Lung microvascular endothelial cell (primary cell): ENCODE measurements at regions not wholly inside any gene's neighbourhood (a gene's known extent, or its start where the extent isn't known, plus 50 kb on each side); places are given as distances from the start of the nearest gene placed in this dataset.

Experiments
- DNase-seq, 2 donors: peaks; one replicate each; pipeline versions ENCODE4 v3.0.0 to v3.0.0-alpha.2; 2010; ENCODE audit warnings: low read depth in 2 of 2

- no peak for DNase-seq
Observed at GRCh38 chr9:79969393-79970145, 397.8 kb downstream of the TLE4 start.

GRCh38 chr9:79968533-79968932, 396.8 kb downstream of the TLE4 start:
- DNase-seq, result no peak

GRCh38 chr9:79962836-79963235, 391.1 kb downstream of the TLE4 start:
- no peak for DNase-seq

- DNase-seq, result no peak
Observed at GRCh38 chr9:79962150-79962549, 390.4 kb downstream of the TLE4 start.

GRCh38 chr9:79955300-79955699, 383.5 kb downstream of the TLE4 start:
- no peak for DNase-seq

GRCh38 chr9:79953908-79954307, 382.1 kb downstream of the TLE4 start:
- DNase-seq, result no peak

GRCh38 chr9:79952401-79952800, 380.6 kb downstream of the TLE4 start:
- DNase-seq, result no peak

GRCh38 chr9:79946712-79947111, 374.9 kb downstream of the TLE4 start:
- no peak for DNase-seq

DNA sequence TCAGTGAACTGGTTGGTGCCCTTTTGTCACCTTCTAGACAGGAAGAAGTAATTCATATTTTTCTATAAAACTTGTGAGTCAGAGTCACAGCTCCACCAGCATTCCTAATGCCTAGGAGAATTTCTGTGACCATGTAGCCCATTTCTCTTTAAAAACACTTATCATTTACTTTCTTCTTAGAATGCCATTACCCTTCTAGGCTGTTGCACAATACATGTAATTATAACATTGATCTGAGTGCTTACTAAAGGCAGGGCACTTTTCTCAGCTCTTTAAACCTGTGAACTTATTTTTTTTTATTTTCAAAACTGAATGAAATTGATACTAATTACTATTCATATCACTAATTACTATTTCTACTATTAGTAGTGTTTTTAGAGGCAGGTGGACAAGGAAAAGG, 373.7 kb downstream of the TLE4 start:
- DNase-seq, result no peak

GRCh38 chr9:79945016-79945415, 373.3 kb downstream of the TLE4 start:
- DNase-seq, result no peak

DNA sequence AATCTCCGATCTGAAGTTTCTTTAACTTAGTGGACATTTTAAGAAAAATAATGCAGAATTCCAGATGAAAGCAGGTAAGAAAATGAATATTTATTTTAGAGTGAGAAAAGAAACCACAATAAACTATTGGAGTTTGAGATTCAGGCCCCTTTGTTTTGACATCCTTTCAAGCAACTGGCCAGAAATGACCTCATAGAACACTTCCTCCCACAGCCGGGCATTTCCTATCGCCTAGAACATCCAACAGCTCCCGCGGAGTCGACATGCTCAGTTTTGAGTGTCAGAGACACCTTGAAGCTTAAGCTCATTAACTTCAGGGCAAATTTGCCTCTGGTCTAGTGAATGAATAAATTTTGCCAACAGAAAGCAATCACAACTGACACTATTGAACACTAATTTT, 369.2 kb downstream of the TLE4 start:
- DNase-seq, result peak in 1 of 2 donors; percentile 39

- no peak for DNase-seq
Observed at GRCh38 chr9:79939819-79940218, 368.1 kb downstream of the TLE4 start.

- DNase-seq, result no peak
Observed at GRCh38 chr9:79936336-79936735, 364.6 kb downstream of the TLE4 start.

- no peak for DNase-seq
Observed at GRCh38 chr9:79929285-79929684, 357.5 kb downstream of the TLE4 start.

GRCh38 chr9:79928661-79929223, 357.0 kb downstream of the TLE4 start:
- no peak for DNase-seq

DNA sequence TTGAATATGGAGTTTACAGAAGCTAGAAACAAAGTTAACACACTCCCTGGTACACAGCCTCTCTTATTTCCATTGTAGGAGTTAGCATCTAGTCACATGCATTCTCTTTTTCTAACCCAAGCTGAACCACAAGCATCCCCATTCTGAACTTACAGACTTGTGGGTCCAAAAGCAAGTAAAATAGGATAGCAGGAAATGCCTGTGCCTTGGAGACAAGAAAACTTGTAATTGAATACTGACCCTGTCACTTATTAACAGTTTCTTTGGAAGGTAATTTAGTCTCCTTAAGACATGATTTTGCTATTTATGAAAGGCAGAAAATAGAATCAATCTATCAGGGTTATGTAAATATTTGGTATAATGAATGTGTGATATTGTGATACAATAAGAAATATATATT, 353.6 kb downstream of the TLE4 start:
- no peak for DNase-seq

- DNase-seq, result no peak
Observed at GRCh38 chr9:79924836-79925235, 353.1 kb downstream of the TLE4 start.

- DNase-seq, result no peak
Observed at GRCh38 chr9:79917421-79917820, 345.7 kb downstream of the TLE4 start.

GRCh38 chr9:79913867-79914266, 342.1 kb downstream of the TLE4 start:
- DNase-seq, result no peak

DNA sequence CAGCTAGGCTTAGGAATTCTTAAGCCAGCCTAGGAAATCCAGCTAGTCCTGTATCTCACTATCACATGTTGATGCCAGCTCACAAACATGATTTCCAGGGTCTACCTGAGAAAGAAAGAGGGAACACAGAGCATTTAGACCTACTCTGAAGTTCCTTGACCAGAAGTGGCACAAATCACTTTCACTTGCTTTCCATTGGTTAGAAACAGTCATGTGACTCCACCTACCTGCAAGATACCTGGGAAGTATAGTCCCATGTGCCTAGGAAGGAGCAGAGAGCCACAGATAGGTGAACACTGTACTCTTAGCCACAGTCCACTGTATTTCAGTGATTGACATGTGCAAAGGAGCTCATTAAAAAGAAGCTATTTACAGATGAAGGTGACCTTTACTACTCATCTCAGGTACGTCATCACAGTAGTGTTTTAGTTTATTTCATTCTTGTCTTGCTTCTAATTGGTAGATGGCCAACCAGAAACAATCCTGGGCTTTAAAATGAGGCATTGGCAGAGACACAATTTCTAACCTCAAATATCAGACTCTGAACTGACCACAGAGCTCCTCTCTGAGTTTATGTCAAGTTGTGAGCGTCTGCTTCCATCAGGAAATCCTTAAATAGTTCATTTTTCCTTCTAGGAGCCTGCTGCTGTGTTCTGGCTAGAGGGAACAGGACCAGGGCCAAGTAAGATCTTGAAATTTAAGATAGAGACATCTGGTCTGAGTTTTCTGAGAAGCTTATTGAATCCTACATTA, 340.7 kb downstream of the TLE4 start:
- no peak for DNase-seq

DNA sequence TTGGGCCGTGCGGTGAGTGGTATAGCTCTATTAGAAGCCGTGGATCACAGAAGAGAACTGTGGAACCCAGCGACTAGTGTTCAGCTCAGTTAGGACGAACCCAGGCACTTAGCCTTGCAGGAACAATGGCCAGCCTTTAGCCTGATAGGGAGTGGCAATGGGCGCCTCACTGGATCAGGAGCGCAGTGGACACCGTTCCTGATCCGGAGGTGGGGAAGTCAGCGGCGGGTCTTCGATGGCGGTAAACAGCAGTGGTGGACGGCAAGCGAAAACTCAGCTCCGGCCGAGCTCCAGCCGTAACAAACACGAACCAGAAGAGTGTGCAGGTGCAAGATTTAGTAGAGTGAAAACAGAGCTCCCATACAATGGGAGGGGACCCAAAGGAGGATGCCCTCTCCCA, 340.0 kb downstream of the TLE4 start:
- DNase-seq, result no peak

DNA sequence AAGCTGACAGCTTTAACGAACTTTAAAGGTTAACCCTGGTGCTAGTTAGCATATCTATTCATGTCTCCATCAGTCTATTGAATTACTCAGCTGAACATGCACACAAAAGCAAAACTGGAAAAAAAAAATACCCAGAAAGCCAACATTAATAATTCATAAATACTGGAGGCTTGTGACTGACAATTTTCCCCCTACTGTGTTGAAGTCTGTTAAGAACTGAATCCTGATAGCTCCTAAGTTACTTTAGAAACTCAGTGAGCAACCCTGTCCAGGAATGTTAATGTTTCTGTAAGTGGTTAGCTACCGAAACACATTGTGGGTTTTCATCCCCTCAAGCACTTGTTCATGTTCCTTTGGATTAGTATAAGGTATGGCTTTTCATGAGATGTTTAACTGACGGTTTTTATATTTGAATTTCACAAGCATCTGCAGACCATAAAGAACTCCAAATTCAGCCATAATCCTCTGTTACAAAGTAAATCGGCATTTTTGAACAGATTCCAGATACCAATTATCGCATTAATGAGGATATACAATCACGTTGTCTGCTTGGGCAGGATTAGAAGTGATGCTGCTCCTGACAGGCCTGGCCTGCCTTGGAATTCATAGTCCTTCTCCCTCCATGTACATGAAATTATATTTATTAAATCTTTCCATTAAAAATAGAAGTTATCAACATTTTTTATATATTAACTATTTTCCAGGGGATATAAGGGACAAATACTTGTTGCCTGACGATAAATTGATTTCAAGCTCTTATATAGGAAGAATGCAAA, 331.2 kb downstream of the TLE4 start:
- DNase-seq, result no peak
